D721Med (cell line): ENCODE measurements at regions not wholly inside any gene's neighbourhood (a gene's known extent, or its start where the extent isn't known, plus 50 kb on each side); places are given as distances from the start of the nearest gene placed in this dataset.
"Not testable (repeated sequence)": the region's sequence is repeated elsewhere in the genome, so short reads cannot be mapped to it uniquely, and the experiment has no call there.

Experiments
- DNase-seq: peaks from one replicate; pipeline ENCODE4 v3.0.0; 2011; ENCODE audit warnings: low spot score; ENCODE audit not compliant: insufficient read length
- FAIRE-seq: peaks from 2 replicates; lab custom pipeline; 2011; peaks lifted over from hg19 to GRCh38; lab: Jason Lieb, UNC
- CTCF ChIP-seq: IDR thresholded peaks from 2 replicates; pipeline ENCODE4 v1.5.1; 2012; ENCODE audit warnings: mild to moderate bottlenecking, control low read depth; ENCODE audit not compliant: insufficient read depth; ENCODE audit errors: missing control alignments

DNA sequence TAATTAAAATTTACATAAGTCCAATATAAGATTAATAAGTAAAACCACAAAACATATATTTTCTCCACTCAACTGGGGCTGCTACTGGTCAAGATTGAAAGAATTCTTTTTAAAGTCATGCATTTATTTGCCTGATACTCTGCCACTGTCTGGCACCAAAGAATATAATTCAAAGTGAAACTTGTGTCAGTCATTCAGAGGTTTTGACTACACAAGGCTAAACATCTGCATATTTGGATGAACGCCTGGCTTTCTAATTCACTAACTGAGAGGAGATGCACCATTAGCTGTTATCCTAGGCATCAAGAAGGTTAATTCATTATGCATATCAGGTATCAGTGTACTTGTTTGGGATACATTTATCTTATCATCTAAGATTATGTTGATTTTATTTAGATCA is 598.5 kb downstream of the CENPC start:
- no peak for TF ChIP-seq CTCF
- no peak for DNase-seq
- no peak for FAIRE-seq

DNA sequence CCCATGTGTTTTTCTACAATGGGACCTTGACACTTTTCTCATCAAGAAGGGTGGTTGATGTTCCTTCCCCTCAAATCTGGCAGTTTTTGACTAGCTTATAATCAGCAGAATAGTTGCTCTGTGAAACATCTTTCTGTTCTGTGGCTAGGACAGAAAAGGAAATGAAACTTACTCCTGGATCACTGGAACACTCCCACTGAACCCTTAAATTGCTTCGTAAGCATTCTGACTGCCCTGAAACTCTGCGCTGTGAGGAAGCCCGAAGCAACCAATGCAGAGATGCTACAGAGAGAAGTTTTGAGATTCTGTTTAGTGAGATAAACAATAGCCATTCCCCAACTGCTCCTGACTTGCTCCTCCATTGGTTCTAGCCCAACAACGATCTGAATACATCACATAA is 602.2 kb downstream of the CENPC start:
- FAIRE-seq (no peak), DNase-seq (no peak)
- TF ChIP-seq CTCF = no peak

GRCh38 chr4:66931981-66932380 is 613.3 kb downstream of the CENPC start:
- not testable (repeated sequence) for DNase-seq, FAIRE-seq

GRCh38 chr4:66930206-66930605 is 615.1 kb downstream of the CENPC start:
- no peak for FAIRE-seq
- DNase-seq = no peak
- TF ChIP-seq CTCF = no peak

DNA sequence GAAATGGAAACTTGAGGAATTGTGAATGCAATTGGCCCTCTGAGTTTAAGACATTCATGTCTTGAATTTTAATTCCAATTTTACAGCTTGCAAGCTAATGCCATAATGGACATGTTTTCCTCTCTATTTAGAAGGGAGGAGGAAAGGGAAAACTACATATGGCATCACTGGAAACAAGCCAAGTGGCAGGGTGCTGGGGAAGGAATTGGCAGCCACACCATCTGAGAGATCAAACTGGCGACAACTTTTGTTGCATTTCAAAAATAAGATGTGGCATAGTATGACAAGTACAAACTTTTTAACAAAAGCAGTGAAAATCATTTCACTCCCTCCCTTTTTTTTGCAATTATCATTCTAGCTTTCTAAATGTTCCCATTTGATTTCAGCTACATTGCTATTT is 615.6 kb downstream of the CENPC start:
- DNase-seq (no peak), FAIRE-seq (no peak)
- TF ChIP-seq CTCF = no peak

DNA sequence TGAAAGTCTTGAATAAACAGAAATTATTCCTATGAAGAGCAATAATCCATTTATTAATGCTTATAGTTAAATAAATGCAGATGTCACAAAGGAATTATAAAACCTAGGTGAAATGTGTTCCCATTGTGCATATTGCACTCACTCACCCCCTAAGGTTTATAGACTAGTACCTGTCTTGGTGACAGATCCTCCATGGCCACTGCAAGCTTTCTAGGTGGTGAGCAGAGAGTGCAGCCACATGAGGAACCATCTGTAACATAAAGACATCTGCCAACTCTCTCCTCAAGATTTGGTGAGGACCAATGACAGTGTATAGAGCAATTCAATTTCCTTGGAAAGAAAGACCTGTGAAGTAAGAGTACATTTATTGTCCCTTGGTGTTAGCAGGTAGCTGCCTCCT is 616.4 kb downstream of the CENPC start:
- peak; percentile 89 for FAIRE-seq

GRCh38 chr4:66927937-66928336 is 617.4 kb downstream of the CENPC start:
- DNase-seq (no peak), FAIRE-seq (no peak)
- TF ChIP-seq CTCF = no peak

More for the DNA sequence above, 616.4 kb downstream of the CENPC start:
- DNase-seq = not testable (repeated sequence)

- FAIRE-seq (no peak), DNase-seq (no peak)
- no peak for TF ChIP-seq CTCF
Measured at GRCh38 chr4:66926687-66927086, 618.6 kb downstream of the CENPC start.
